DOHH2 (cell line): ENCODE measurements at regions not wholly inside any gene's neighbourhood (a gene's known extent, or its start where the extent isn't known, plus 50 kb on each side); places are given as distances from the start of the nearest gene placed in this dataset.

Experiments
- H3F3A ChIP-seq: fragments of 200-600 bp; sonication (generic), shearing (Covaris generic); 2 replicates; pipeline ENCODE4 v1.6.0; 2016; ENCODE audit warnings: antibody characterized with exemption, mild to moderate bottlenecking; ENCODE audit not compliant: control insufficient read depth, insufficient read depth
- H3K27ac ChIP-seq: fragments of 200-600 bp; sonication (generic); 2 replicates; pipeline ENCODE4 v1.5.1; 2014; ENCODE audit warnings: low read depth, mild to moderate bottlenecking, low read length, moderate library complexity
- H3K27me3 ChIP-seq: fragments of 200-600 bp; sonication (generic); 2 replicates; pipeline ENCODE4 v1.6.1; 2014; ENCODE audit warnings: mild to moderate bottlenecking, low read length, mixed read lengths; ENCODE audit not compliant: control insufficient read depth
- H3K36me3 ChIP-seq: fragments of 200-600 bp; sonication (generic); 2 replicates; pipeline ENCODE4 v1.6.1; 2014; ENCODE audit warnings: mild to moderate bottlenecking, low read length, moderate library complexity, mixed read lengths; ENCODE audit not compliant: control insufficient read depth
- H3K4me1 ChIP-seq: fragments of 200-600 bp; sonication (generic); 2 replicates; pipeline ENCODE4 v1.6.1; 2014; ENCODE audit warnings: mild to moderate bottlenecking, low read length, mixed read lengths; ENCODE audit not compliant: control insufficient read depth
- H3K4me2 ChIP-seq: fragments of 200-600 bp; sonication (generic); 2 replicates; pipeline ENCODE4 v1.6.0; 2014; ENCODE audit warnings: mild to moderate bottlenecking, low read length, moderate library complexity
- H3K4me3 ChIP-seq: fragments of 200-600 bp; sonication (generic); 2 replicates; pipeline ENCODE4 v1.5.1; 2014; ENCODE audit warnings: mild to moderate bottlenecking, low read length, mixed read lengths
- H3K79me2 ChIP-seq: fragments of 200-600 bp; sonication (generic); 2 replicates; pipeline ENCODE4 v1.6.1; 2014; ENCODE audit warnings: mild to moderate bottlenecking, low read length, mixed read lengths; ENCODE audit not compliant: control insufficient read depth
- H3K9me2 ChIP-seq: fragments of 200-600 bp; sonication (generic); replicated peaks from 2 replicates; pipeline ENCODE4 v1.6.1; 2014; ENCODE audit warnings: mild to moderate bottlenecking, low read length, mixed read lengths; ENCODE audit not compliant: control insufficient read depth
- H3K9me3 ChIP-seq: fragments of 200-600 bp; sonication (generic); 2 replicates; pipeline ENCODE4 v1.6.1; 2014; ENCODE audit warnings: antibody characterized with exemption, low read length, mixed read lengths; ENCODE audit not compliant: control insufficient read depth, insufficient read depth
- H4K20me1 ChIP-seq: fragments of 200-600 bp; sonication (generic); 2 replicates; pipeline ENCODE4 v1.6.0; 2014; ENCODE audit warnings: low read depth, mild to moderate bottlenecking, antibody characterized with exemption, low read length, moderate library complexity; ENCODE audit not compliant: control insufficient read depth, insufficient read depth
- CTCF ChIP-seq: fragments of 200-600 bp; sonication (generic); IDR thresholded peaks from one replicate; pipeline ENCODE4 v1.5.1; 2014; ENCODE audit warnings: antibody characterized with exemption, mild to moderate bottlenecking, low read depth, low read length; ENCODE audit not compliant: poor library complexity, severe bottlenecking
- EZH2phosphoT487 ChIP-seq: fragments of 200-600 bp; sonication (generic); IDR thresholded peaks from 2 replicates; pipeline ENCODE4 v1.6.1; 2017; ENCODE audit warnings: borderline replicate concordance, mild to moderate bottlenecking, antibody characterized with exemption, low read length, moderate library complexity, mixed read lengths

GRCh38 chrX:151476604-151477303 is 79.7 kb downstream of the VMA21 start:
- no peaks in the 10 kb centered on the region for H3K36me3 ChIP-seq
- H4K20me1 ChIP-seq: no peaks in the 10 kb centered on the region
- H3K27ac ChIP-seq: no peak overlapping the region
- no peaks in the 10 kb centered on the region for H3K79me2 ChIP-seq
- no peak overlapping the region for H3K4me2 ChIP-seq
- no peaks in the 10 kb centered on the region for H3K9me3 ChIP-seq
- H3K27me3 ChIP-seq: no peaks in the 10 kb centered on the region
- H3K4me3 ChIP-seq: no peak overlapping the region
- no peaks in the 10 kb centered on the region for H3K4me1 ChIP-seq
- H3F3A ChIP-seq: no peaks in the 10 kb centered on the region
- TF ChIP-seq EZH2phosphoT487 (no peak), CTCF (no peak)
- no peaks in the 10 kb centered on the region for H3K9me2 ChIP-seq

DNA sequence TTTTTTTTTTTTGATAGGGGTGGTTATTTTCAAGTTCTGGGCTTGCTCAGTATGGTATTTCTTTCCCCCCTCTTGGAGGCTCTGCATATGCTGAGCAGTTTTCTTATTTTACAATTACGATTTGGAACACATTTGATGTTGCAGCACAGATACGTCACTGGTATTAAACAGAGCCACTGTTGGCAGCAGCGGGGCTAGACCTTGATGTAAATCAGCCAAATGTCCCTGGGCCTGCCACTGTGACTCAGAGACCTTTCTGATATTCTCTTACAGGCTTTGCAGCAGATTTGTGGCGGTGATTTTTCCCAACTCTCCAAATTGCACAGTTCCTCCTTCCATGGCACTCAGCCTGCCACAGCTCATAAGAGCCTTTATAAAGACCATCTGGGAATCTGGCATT is 81.1 kb downstream of the VMA21 start:
- Histone ChIP-seq H3K4me3 (no peak overlapping the region), H4K20me1 (no peaks in the 10 kb centered on the region), H3K4me1 (no peaks in the 10 kb centered on the region), H3K36me3 (no peaks in the 10 kb centered on the region), H3K79me2 (no peaks in the 10 kb centered on the region), H3K27me3 (no peaks in the 10 kb centered on the region), H3F3A (no peaks in the 10 kb centered on the region), H3K9me2 (no peaks in the 10 kb centered on the region), H3K27ac (no peak overlapping the region), H3K4me2 (no peak overlapping the region), H3K9me3 (no peaks in the 10 kb centered on the region)
- TF ChIP-seq EZH2phosphoT487 (no peak), CTCF (no peak)

DNA sequence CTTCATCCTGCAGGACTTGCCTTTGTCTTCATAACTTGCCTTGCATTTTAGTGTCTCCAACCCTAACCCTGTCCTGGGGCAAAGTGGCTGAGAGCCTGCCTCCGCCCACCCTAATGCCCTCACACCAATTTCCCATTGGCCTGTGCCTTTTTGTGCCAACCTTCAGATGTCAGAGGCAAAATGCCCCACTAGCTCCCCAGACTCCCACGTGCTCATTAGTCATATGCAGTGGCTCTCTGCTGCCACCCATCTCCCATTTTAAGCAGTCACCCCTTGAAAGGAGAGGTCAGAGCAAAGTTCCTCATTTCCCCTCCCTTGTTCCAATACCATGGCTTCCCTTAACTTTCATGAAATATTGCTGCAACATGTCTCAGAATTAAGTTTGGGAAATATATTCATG is 74.8 kb upstream of the PASD1 start:
- Histone ChIP-seq H3K27me3 (no peaks in the 10 kb centered on the region), H3K4me1 (no peaks in the 10 kb centered on the region), H3K4me3 (no peak overlapping the region), H3K79me2 (no peaks in the 10 kb centered on the region), H3K9me3 (no peaks in the 10 kb centered on the region), H3K4me2 (no peak overlapping the region), H3K9me2 (no peaks in the 10 kb centered on the region), H4K20me1 (no peaks in the 10 kb centered on the region), H3K36me3 (no peaks in the 10 kb centered on the region), H3F3A (no peaks in the 10 kb centered on the region), H3K27ac (no peak overlapping the region)
- TF ChIP-seq EZH2phosphoT487: no peak
- TF ChIP-seq CTCF: peak; percentile 45
